Loucy (cell line): ENCODE measurements at regions not wholly inside any gene's neighbourhood (a gene's known extent, or its start where the extent isn't known, plus 50 kb on each side); places are given as distances from the start of the nearest gene placed in this dataset.

ENCODE experiments used
- H2AFZ ChIP-seq: fragments of 200-600 bp; sonication (generic); 2 replicates; pipeline ENCODE4 v1.6.0; 2016; ENCODE audit warnings: antibody characterized with exemption, mild to moderate bottlenecking, low read length, moderate library complexity
- H3F3A ChIP-seq: fragments of 200-600 bp; 2 replicates; pipeline ENCODE4 v1.6.0; 2016; ENCODE audit warnings: antibody characterized with exemption, low read depth, mild to moderate bottlenecking
- H3K27me3 ChIP-seq: fragments of 200-600 bp; sonication (generic); 2 replicates; pipeline ENCODE4 v1.6.1; 2014; ENCODE audit warnings: low read length, mild to moderate bottlenecking; ENCODE audit not compliant: insufficient read depth, poor library complexity, severe bottlenecking
- H3K36me3 ChIP-seq: fragments of 200-600 bp; sonication (generic); 2 replicates; pipeline ENCODE4 v1.6.1; 2016; ENCODE audit warnings: low read length; ENCODE audit not compliant: insufficient read depth
- H3K4me1 ChIP-seq: fragments of 200-600 bp; sonication (generic); 2 replicates; pipeline ENCODE4 v1.5.1; 2014; ENCODE audit warnings: low read length, mild to moderate bottlenecking; ENCODE audit not compliant: insufficient read depth, poor library complexity, severe bottlenecking
- H3K4me2 ChIP-seq: fragments of 200-600 bp; sonication (generic); 2 replicates; pipeline ENCODE4 v1.6.0; 2014; ENCODE audit warnings: antibody characterized with exemption, low read length, low read depth, mild to moderate bottlenecking; ENCODE audit not compliant: poor library complexity, severe bottlenecking
- H3K4me3 ChIP-seq: fragments of 200-600 bp; sonication (generic); 2 replicates; pipeline ENCODE4 v1.5.1; 2014; ENCODE audit warnings: low read length, mild to moderate bottlenecking, mixed read lengths; ENCODE audit not compliant: poor library complexity, severe bottlenecking
- H3K79me2 ChIP-seq: fragments of 200-600 bp; sonication (generic); 2 replicates; pipeline ENCODE4 v1.6.1; 2014; ENCODE audit warnings: low read length; ENCODE audit not compliant: insufficient read depth
- H3K9ac ChIP-seq: fragments of 200-600 bp; sonication (generic); 2 replicates; pipeline ENCODE4 v1.6.0; 2014; ENCODE audit warnings: mild to moderate bottlenecking, low read depth, low read length, moderate library complexity; ENCODE audit not compliant: poor library complexity, severe bottlenecking
- H3K9me2 ChIP-seq: fragments of 200-600 bp; sonication (generic); replicated peaks from 2 replicates; pipeline ENCODE4 v1.6.1; 2016; ENCODE audit warnings: low read depth, low read length, mixed read lengths
- H3K9me3 ChIP-seq: fragments of 200-600 bp; sonication (generic); 2 replicates; pipeline ENCODE4 v1.6.1; 2014; ENCODE audit warnings: mild to moderate bottlenecking, antibody characterized with exemption, low read length, low read depth; ENCODE audit not compliant: insufficient read depth
- H4K20me1 ChIP-seq: fragments of 200-600 bp; sonication (generic); 2 replicates; pipeline ENCODE4 v1.6.0; 2014; ENCODE audit warnings: antibody characterized with exemption, low read length, mild to moderate bottlenecking; ENCODE audit not compliant: insufficient read depth, poor library complexity, severe bottlenecking
- EZH2phosphoT487 ChIP-seq: fragments of 200-600 bp; IDR thresholded peaks from 2 replicates; pipeline ENCODE4 v1.6.1; 2018; ENCODE audit warnings: antibody characterized with exemption, mild to moderate bottlenecking, moderate library complexity, borderline replicate concordance
- TF ChIP-seq, protein P1 (sequence below): fragments of 200-600 bp; sonication (generic); conservative IDR thresholded peaks from 2 replicates; pipeline ENCODE4 v1.5.1; 2014; ENCODE audit warnings: mild to moderate bottlenecking, antibody characterized with exemption, low read length

GRCh38 chr4:8932884-8933283 is 61.2 kb upstream of the HMX1 start:
- Histone ChIP-seq H3K79me2 (no peaks in the 10 kb centered on the region), H3K4me3 (no peak overlapping the region), H3K4me2 (no peak overlapping the region), H3K27me3 (no peaks in the 10 kb centered on the region), H3F3A (no peaks in the 10 kb centered on the region), H3K9me2 (no peaks in the 10 kb centered on the region), H4K20me1 (no peaks in the 10 kb centered on the region), H3K9ac (no peak overlapping the region), H2AFZ (no peak overlapping the region), H3K36me3 (no peaks in the 10 kb centered on the region), H3K9me3 (peaks cover 5% of the 10 kb centered on the region; the same call in 1 of the 2 replicates), H3K4me1 (no peaks in the 10 kb centered on the region)
- TF ChIP-seq, protein P1, sequence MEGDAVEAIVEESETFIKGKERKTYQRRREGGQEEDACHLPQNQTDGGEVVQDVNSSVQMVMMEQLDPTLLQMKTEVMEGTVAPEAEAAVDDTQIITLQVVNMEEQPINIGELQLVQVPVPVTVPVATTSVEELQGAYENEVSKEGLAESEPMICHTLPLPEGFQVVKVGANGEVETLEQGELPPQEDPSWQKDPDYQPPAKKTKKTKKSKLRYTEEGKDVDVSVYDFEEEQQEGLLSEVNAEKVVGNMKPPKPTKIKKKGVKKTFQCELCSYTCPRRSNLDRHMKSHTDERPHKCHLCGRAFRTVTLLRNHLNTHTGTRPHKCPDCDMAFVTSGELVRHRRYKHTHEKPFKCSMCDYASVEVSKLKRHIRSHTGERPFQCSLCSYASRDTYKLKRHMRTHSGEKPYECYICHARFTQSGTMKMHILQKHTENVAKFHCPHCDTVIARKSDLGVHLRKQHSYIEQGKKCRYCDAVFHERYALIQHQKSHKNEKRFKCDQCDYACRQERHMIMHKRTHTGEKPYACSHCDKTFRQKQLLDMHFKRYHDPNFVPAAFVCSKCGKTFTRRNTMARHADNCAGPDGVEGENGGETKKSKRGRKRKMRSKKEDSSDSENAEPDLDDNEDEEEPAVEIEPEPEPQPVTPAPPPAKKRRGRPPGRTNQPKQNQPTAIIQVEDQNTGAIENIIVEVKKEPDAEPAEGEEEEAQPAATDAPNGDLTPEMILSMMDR, result no peak
- TF ChIP-seq EZH2phosphoT487, result no peak

GRCh38 chr4:8928074-8928473 is 56.4 kb upstream of the HMX1 start:
- Histone ChIP-seq H4K20me1 (no peaks in the 10 kb centered on the region), H3K4me2 (no peak overlapping the region), H3K9me3 (peaks cover 2% of the 10 kb centered on the region; the same call in 1 of the 2 replicates), H3K9ac (no peak overlapping the region), H3K27me3 (no peaks in the 10 kb centered on the region), H3K4me1 (no peaks in the 10 kb centered on the region), H3K4me3 (no peak overlapping the region), H3F3A (no peaks in the 10 kb centered on the region), H3K79me2 (no peaks in the 10 kb centered on the region), H2AFZ (no peak overlapping the region), H3K36me3 (no peaks in the 10 kb centered on the region), H3K9me2 (no peaks in the 10 kb centered on the region)
- TF ChIP-seq, protein P1, result no peak
- no peak for TF ChIP-seq EZH2phosphoT487

DNA sequence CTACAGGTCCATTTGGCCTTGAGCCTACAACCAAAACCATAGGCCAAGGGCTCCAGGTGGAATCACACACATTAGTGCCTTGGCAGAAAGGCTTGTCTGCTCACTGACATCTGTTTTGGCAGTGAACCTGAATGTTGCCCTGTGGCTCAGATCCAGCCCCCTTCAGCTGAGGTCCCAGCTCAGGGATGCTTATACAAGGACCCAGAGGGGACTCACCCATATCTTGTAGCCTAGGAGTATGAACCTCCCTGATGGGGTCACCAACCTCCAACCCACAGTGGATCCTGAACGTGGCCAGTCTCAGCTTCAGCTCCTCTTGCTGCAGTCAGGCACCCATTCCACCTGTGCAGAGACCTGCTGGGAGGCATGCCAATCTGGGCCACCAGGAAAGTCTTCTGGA is 50.8 kb upstream of the HMX1 start:
- Histone ChIP-seq H3K9me3 (peaks cover 8% of the 10 kb centered on the region; the same call in 1 of the 2 replicates), H3K9ac (no peak overlapping the region), H3K4me1 (no peaks in the 10 kb centered on the region), H3K4me2 (no peak overlapping the region), H3K27me3 (no peaks in the 10 kb centered on the region), H3K36me3 (no peaks in the 10 kb centered on the region), H4K20me1 (no peaks in the 10 kb centered on the region), H2AFZ (no peak overlapping the region), H3F3A (no peaks in the 10 kb centered on the region), H3K79me2 (no peaks in the 10 kb centered on the region), H3K9me2 (no peaks in the 10 kb centered on the region), H3K4me3 (no peak overlapping the region)
- TF ChIP-seq, protein P1, result no peak
- TF ChIP-seq EZH2phosphoT487, result no peak
